Ascending aorta (tissue), 2 donors: ENCODE measurements at regions not wholly inside any gene's neighbourhood (a gene's known extent, or its start where the extent isn't known, plus 50 kb on each side); places are given as distances from the start of the nearest gene placed in this dataset.
"Not testable (repeated sequence)": the region's sequence is repeated elsewhere in the genome, so short reads cannot be mapped to it uniquely, and the experiment has no call there.

Source experiments
- DNase-seq, 2 donors: peaks; one replicate each; pipeline ENCODE4 v3.0.0-alpha.2; 2019; ENCODE audit warnings: low spot score in 2 of 2
- H3K27ac ChIP-seq, 2 donors: fragments of 200-600 bp; sonication (generic); one replicate each; pipeline ENCODE4 v1.5.1; 2016 to 2017; ENCODE audit warnings: mild to moderate bottlenecking in 1 of 2
- H3K27me3 ChIP-seq: fragments of 200-600 bp; sonication (generic); one replicate; pipeline ENCODE4 v1.5.1; 2017
- H3K36me3 ChIP-seq, 2 donors: fragments of 200-600 bp; sonication (generic); one replicate each; pipeline ENCODE4 v1.5.1; 2016
- H3K4me1 ChIP-seq, 2 donors: fragments of 200-600 bp; sonication (generic); one replicate each; pipeline ENCODE4 v1.5.1; 2016 to 2017; ENCODE audit warnings: mild to moderate bottlenecking in 1 of 2
- H3K4me3 ChIP-seq, 2 donors: fragments of 200-600 bp; sonication (generic); one replicate each; pipeline ENCODE4 v1.5.1; 2016 to 2017; ENCODE audit warnings: mild to moderate bottlenecking in 1 of 2
- H3K9me3 ChIP-seq, 2 donors: fragments of 200-600 bp; sonication (generic); one replicate each; pipeline ENCODE4 v1.5.1; 2016
- intact Hi-C: fragments of 100-400 bp; cut with DNase I; formaldehyde crosslinking; loops from one replicate; pipeline ENCODE4 v1.15.1; 2023
- TF ChIP-seq, protein P1 (sequence below), 3 experiments: fragments of 200-600 bp in 2 of 3; fragments of 450-650 bp in 1 of 3; sonication (generic) in 2 of 3; IDR thresholded peaks; one replicate each; pipeline ENCODE4 v1.5.1; 2016 to 2019; ENCODE audit warnings: antibody characterized with exemption in 3 of 3, mild to moderate bottlenecking in 1 of 3, moderate library complexity in 1 of 3

DNA sequence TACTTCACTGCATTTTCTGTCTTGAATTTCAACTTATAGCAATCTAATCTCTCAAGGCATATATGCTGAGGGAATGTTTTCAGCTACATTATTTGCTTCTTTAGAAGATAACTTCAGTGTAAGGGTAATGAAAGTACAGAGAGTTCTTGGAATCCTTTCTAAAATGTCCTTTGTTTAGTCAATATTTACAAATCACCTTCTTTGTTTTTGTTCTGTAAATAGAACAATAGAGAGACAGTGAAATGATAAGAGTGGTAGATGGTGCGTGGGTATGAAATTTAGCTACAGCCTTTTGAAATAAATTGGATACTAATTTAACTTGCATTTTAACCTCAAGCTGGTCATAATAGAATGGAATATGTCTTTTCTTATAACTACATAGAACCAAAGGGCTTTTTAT, 171.1 kb upstream of the MARCKS start:
- intact Hi-C loops, result no loop called here
- TF ChIP-seq, protein P1, sequence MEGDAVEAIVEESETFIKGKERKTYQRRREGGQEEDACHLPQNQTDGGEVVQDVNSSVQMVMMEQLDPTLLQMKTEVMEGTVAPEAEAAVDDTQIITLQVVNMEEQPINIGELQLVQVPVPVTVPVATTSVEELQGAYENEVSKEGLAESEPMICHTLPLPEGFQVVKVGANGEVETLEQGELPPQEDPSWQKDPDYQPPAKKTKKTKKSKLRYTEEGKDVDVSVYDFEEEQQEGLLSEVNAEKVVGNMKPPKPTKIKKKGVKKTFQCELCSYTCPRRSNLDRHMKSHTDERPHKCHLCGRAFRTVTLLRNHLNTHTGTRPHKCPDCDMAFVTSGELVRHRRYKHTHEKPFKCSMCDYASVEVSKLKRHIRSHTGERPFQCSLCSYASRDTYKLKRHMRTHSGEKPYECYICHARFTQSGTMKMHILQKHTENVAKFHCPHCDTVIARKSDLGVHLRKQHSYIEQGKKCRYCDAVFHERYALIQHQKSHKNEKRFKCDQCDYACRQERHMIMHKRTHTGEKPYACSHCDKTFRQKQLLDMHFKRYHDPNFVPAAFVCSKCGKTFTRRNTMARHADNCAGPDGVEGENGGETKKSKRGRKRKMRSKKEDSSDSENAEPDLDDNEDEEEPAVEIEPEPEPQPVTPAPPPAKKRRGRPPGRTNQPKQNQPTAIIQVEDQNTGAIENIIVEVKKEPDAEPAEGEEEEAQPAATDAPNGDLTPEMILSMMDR (IDR thresholded peaks at IDR 0.05), result no peak
- no peaks in the 10 kb centered on the region for H3K27me3 ChIP-seq
- DNase-seq, result no peak
- H3K9me3 ChIP-seq, result no peaks in the 10 kb centered on the region
- no peak overlapping the region for H3K4me3 ChIP-seq
- no peaks in the 10 kb centered on the region for H3K36me3 ChIP-seq
- H3K4me1 ChIP-seq, result no peaks in the 10 kb centered on the region
- H3K27ac ChIP-seq, result no peak overlapping the region

DNA sequence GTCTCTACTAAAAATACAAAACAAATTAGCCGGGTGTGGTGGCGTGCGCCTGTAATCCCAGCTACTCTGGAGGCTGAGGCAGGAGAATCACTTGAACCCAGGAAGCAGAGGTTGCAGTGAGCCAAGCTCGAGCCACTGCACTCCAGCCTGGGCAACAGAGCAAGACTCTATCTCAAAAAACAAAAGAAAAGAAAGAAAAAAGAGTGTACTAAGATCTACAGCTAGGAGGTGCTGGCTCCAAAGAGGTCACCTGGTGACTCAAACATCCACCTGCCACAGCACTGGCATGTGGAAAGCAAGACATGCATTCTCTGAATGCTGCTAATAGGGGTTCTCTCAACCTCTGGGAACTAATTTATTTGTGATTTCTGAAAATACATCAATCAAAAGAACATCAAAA, 167.5 kb upstream of the MARCKS start:
- H3K27me3 ChIP-seq, H3K27ac ChIP-seq, H3K36me3 ChIP-seq, intact Hi-C loops, H3K9me3 ChIP-seq, DNase-seq, H3K4me3 ChIP-seq, H3K4me1 ChIP-seq: not testable (repeated sequence)

DNA sequence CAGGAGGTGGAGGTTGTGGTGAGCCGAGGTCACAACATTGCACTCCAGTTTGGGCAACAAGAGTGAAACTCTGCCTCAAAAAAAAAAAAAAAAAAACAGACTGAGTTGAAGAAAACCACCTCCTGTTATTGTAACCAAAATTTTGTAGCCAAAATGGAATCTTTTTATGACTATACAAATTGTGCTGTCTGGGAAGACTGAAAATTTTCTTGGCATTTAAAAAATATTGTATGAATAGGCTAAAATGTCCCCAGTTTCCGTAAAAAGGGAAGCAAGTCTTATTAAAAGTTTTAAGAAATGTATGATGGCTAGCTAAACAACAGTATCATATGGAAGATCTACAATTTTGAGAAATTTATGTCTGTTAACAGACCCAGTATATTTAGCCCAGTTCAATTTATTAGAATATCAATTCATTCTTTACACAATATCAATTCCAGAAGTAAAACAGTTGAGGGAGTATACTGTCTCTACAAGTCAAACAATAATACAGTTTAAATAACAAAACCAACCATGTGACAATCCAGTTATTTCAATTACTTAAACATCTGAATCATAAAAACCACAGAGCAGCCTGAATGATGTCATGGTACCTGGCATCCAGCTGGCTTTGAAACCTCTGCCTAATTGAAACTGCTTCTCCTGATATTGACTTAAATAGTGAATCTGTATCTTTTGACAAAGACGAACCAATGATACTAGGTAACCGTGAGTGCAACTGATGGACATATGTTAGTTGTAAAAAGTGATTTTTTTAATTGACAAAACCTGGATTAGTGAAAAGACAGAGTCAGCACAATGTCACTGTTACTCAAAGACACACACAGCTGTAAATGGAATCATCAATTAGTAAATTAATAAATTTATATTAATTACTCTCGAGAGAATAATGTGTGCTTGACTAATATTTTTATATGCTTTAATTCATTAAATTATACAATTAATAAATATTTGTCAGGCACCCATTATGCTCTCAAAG, 166.6 kb upstream of the MARCKS start:
- no peak for DNase-seq
- Histone ChIP-seq H3K27ac (no peak overlapping the region), H3K4me3 (no peak overlapping the region), H3K27me3 (no peaks in the 10 kb centered on the region), H3K9me3 (no peaks in the 10 kb centered on the region), H3K4me1 (no peaks in the 10 kb centered on the region), H3K36me3 (no peaks in the 10 kb centered on the region)
- intact Hi-C loops, result no loop called here
- TF ChIP-seq, protein P1 (IDR thresholded peaks at IDR 0.05), result no peak

DNA sequence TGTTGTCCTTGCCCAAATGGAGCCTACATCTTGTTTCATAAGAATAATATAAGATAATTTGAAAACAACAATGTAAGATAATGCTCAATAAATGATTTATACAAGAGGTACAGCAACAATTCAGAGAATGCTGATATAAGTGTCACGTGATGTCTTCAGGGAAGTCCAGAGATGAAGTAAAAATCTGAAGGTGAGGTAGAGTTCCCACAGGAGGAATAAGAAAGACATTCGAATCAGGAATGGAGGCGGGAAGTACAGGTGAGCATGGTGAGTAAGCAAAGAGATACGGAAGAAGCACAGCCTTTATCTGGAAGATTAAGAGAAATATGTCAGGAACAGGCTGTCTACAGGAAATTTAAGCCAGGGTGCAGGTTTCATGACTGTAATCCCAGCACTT, 165.9 kb upstream of the MARCKS start:
- Histone ChIP-seq H3K27me3 (no peaks in the 10 kb centered on the region), H3K9me3 (no peaks in the 10 kb centered on the region), H3K27ac (no peak overlapping the region), H3K36me3 (no peaks in the 10 kb centered on the region), H3K4me1 (no peaks in the 10 kb centered on the region), H3K4me3 (no peak overlapping the region)
- intact Hi-C loops, result no loop called here
- TF ChIP-seq, protein P1 (IDR thresholded peaks at IDR 0.05), result no peak
- DNase-seq, result no peak

DNA sequence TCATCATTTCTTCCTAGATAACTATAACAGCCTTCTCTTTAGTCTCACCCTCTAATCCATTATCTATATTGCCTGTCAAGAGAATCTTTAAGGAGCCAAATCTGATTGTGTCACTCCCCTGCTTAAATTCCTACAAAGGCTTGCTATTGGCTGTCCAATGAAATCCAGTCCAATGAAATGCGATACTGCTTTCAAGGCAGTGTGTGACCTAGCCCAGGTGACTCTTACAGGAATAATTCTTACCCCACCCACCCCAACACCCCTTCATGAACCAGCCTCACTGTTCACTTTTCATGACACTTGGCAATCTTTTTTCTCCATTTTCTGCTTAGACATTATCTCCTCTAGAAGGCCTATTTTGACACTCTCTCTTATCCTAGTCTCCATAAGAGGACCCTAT, 163.3 kb upstream of the MARCKS start:
- intact Hi-C loops, result no loop called here
- no peak for DNase-seq
- no peaks in the 10 kb centered on the region for H3K9me3 ChIP-seq
- no peaks in the 10 kb centered on the region for H3K27me3 ChIP-seq
- H3K4me3 ChIP-seq, result no peak overlapping the region
- H3K36me3 ChIP-seq, result no peaks in the 10 kb centered on the region
- no peak overlapping the region for H3K27ac ChIP-seq
- no peaks in the 10 kb centered on the region for H3K4me1 ChIP-seq
- TF ChIP-seq, protein P1 (IDR thresholded peaks at IDR 0.05), result no peak

DNA sequence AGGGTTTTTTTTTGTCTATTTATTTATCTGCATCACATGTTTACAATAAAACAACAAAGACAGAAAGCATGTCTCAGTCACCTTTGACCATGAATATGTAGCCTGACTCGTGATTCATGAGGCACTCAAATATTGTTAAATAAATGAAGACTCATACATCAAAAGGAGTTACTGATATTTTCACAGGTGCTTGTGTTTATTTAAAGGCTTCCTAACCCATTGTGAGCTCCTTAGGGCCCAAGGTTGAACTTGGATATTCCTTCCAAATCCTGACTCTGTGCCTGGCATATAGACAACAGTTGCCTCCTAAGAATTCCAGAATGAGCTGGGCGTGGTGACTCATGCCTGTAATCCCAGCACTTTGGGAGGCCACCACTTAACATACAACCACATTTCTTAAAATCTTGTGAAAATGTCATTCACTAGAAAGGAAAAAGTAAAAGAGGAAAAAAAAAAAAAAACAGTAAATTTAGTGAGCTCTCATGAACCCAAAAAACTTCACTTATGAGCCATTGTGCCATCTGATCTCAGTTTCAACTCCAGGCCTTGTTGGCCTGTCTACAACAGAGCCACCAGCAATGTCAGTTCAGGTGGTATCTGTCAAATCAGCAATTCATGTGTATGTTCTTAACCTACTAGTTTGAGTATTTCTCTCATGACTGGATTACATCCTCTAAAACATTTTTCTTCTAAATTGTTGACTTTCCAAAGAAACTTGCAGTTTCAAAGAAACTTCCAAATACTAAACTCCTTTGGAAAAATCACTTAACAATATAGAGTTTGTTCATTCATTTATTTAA, 162.7 kb upstream of the MARCKS start:
- TF ChIP-seq, protein P1 (IDR thresholded peaks at IDR 0.05), result no peak
- Histone ChIP-seq H3K27me3 (no peaks in the 10 kb centered on the region), H3K4me1 (no peaks in the 10 kb centered on the region), H3K36me3 (no peaks in the 10 kb centered on the region), H3K4me3 (no peak overlapping the region), H3K27ac (no peak overlapping the region), H3K9me3 (no peaks in the 10 kb centered on the region)
- DNase-seq, result no peak
- intact Hi-C loops, result no loop called here
